Fibroblast of skin of back (primary cell): ENCODE measurements at regions not wholly inside any gene's neighbourhood (a gene's known extent, or its start where the extent isn't known, plus 50 kb on each side); places are given as distances from the start of the nearest gene placed in this dataset.
"Not testable (repeated sequence)": the region's sequence is repeated elsewhere in the genome, so short reads cannot be mapped to it uniquely, and the experiment has no call there.

ENCODE experiments used
- DNase-seq: peaks from one replicate; pipeline ENCODE4 v3.0.0-alpha.2; 2013

DNA sequence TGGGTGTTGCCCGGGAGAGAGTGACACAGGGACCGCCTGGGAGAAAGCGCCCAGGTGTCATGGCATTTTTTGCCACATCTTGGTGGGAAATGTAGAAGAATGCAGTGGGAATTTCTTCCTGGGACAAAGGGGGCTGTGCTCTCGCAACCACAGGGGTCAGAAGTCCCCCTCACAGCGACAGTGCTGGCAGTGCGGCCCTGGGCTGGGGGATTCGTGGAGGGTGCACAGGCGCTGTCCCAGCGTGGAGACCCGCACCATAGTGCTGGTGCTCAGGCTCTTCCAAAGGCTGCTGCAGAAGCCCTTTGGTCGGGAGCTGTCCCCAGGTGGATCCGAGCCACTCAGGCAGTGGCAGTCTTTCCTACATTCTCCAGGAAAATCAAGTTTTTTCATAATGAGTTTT lies 128.8 kb upstream of the SOX11 start:
- no peak for DNase-seq

DNA sequence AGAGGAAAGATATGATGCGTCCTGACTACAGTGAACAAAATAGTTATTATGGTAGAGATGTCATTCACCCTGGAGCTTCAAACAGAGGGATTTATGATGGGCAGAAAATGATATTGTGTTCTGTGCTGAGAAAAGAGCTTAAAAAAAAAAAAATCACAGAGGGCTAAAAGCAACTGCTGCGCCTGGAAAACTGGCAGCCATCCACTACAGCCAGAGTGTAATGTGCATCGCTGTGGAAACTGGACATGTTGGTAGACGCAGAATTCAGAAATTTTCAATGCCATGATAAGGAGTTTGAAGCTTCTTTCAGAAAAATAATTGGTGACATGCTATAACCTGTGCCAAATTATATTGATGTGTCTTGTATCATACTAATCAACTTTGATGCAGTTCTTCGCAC lies 122.9 kb upstream of the SOX11 start:
- DNase-seq: no peak

DNA sequence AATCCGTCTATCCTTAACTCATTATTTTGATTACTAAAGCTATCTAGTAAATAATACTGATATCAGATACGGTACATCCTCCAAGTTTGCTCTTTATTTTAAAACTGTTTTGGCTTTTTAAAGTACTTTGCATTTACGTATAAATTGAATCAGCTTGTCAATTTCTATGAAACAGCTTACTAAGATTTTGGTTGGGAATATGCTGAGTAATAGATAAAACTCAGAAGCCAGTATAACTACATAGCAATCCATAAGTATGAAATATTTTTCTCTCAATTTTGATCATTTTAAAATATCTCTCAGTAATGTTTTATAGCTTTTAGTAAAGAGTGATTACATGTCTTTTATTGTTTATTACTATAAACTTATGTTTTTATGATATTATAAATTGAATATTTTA lies 116.2 kb upstream of the SOX11 start:
- no peak for DNase-seq

- no peak for DNase-seq
These were observed 104.4 kb upstream of the SOX11 start for GRCh38 chr2:5587766-5588165.

GRCh38 chr2:5588601-5589000 lies 103.6 kb upstream of the SOX11 start:
- DNase-seq: peak; percentile 12

GRCh38 chr2:5589183-5589582 lies 103.0 kb upstream of the SOX11 start:
- no peak for DNase-seq

DNA sequence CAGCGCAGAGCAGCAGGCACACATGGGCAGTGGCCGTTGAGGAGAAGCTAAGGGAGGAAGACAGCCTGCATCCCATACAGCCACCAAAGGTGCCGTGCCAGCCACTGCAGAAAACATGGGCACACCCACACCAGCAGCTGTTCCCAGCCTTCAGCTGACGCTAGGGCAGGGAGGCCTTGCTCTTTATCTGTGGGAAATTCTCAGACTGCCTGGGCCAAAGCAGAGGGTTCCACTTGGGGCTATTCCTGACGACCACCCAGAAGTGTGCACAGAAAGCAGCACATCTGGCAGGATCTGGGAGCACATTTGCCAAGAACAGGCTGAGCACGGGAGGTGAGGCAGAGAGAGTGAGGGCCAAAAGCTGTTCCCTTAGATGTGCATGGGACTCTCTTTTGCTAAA lies 101.3 kb upstream of the SOX11 start:
- DNase-seq: no peak

DNA sequence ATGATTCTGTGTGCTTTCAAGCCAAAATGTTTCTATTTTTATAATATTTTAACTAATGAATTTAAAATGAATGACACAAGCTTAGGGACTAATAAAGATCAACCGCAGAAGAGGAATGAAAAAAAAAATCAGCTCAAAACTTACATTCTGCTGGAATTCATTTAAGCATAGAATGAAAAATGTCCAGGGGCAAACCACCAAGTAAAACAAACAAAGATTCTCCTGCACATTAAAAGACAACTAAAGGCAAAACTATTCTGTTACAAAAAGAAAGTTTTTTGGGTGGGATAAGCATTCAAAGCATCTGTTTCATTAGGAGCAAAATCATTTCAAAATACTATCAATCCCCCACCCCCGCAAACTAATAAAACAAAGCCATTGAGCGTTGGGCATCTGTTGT lies 99.3 kb upstream of the SOX11 start:
- peak; percentile 76 for DNase-seq

DNA sequence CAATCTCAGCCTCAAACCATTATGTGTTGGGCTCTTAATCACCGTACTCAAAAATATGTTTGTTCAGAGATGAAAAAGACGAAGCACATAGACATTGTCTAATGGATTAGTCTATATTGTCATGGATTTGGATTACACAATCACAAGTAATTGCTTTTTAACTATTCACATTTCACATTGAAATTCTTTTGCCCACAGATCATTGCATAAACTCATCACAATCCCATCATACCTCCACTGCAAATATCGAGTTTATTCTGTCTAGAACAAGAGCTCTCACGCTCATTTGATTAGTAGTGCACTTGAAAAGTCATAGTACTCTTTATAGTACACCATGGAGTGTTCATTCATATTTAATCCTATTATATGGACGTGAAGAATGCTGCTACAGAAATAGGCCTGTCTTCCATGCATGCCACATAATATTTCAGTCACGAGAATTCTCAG lies 97.9 kb upstream of the SOX11 start:
- DNase-seq: peak; percentile 27

GRCh38 chr2:5596868-5597267 lies 95.3 kb upstream of the SOX11 start:
- no peak for DNase-seq

DNA sequence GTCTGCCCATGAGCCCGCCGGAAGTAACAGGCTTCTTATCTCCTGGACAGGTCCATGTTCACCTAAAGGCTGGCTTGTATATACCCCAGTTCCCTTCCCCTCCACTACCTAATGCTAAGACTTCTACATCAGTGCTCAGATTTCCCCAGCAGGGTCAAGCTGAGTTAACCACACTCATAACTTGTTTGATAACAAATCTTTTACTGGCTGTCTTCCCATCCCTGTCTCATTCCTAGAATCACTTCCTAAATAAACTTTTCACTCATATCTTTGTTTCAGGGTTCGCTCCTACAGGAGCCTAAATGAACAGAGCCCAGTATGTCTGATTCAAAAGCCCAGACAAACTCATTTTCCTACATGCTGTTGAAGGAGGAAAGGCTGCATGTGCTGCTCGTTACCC lies 94.0 kb upstream of the SOX11 start:
- peak; percentile 3 for DNase-seq

DNA sequence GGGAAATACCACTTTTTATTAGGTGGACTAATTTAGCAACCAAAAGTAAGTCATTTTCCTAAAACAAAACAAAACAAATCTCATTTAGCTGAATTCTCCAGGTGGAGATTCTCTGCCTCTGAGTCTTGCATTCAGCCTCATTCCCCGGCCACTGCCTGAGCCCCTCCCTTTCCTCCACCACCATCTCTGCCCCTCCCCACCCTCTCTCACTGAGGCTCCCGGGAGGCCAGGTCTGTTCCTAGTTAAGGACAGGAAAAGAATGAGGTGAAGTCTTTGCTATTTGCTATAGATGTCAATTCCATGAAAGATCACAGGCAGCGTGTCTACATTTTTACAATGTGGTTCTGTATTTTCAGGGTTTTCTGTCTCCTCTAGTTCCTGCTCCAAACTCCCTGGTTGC lies 83.0 kb upstream of the SOX11 start:
- peak; percentile 29 for DNase-seq

GRCh38 chr2:5612666-5613065 lies 79.5 kb upstream of the SOX11 start:
- no peak for DNase-seq

GRCh38 chr2:5616019-5616418 lies 76.2 kb upstream of the SOX11 start:
- no peak for DNase-seq

DNA sequence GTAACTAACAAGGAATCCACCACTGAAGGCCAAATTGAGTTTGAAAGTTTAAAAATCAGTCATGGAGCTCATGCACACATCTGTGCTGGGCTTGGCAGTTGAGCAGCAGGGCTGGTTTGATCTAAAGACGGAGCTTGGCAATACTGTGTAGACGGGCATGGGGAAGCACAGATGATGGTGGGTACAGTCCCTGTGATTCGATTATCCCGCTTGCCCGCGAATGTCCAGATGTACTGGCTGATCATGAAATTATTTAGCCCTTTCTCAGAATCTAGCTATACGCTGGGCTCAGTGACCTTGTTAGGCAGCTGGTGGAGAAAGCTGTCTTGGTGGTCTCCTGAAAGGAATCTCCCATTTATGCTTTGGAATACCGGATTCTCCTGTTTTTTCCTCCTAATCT lies 74.8 kb upstream of the SOX11 start:
- DNase-seq: no peak

- no peak for DNase-seq
These were observed 74.4 kb upstream of the SOX11 start for GRCh38 chr2:5617796-5618195.

GRCh38 chr2:5618271-5618670 lies 73.9 kb upstream of the SOX11 start:
- peak; percentile 25 for DNase-seq

DNA sequence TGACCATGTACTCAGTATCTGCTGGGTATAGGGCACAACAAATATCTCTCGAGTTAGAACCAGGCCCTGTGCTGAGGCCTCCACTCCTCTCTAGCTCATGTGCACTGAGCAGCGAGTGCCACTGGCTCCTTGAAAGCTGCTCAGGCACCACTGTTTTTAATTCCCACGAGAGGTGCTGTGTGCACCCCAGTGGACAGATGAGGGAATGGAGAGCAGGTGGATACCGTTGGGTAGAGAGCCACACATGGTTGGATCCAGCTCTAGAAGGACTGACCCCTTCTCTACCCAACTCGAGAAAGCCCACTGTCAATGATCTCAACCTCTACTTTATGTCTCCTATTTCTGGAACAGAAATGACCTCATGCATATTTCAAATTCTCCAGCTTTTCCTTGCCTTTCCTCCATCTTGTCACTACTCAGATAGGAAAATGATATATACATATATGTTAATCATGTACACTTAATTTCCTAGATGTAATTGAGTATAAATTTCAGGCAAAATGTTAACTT lies 66.6 kb upstream of the SOX11 start:
- DNase-seq: peak; percentile 45

GRCh38 chr2:5628484-5628883 lies 63.7 kb upstream of the SOX11 start:
- not testable (repeated sequence) for DNase-seq

DNA sequence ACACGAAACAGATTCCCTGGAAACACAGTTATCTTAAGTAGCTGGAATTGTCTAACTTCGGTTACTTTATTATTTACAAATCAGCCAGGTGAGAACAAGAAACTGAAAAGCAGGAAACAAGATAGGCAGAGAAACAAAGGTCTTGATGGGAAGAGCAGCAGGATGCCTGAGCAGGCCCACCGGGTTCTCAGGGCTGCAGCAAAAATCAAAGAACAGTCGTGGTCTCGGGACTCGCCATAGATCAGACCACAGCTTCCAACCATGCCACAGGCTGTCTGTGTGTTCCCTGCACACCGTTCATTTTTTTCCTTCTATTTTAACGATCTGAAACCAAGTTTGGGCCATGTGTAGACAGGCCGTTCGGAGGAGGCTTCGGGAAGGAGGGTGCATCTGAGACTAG lies 62.7 kb upstream of the SOX11 start:
- DNase-seq: not testable (repeated sequence)

- DNase-seq: peak; percentile 90
These were observed 55.1 kb upstream of the SOX11 start for GRCh38 chr2:5637051-5637450.
